H1 (cell line): ENCODE measurements at regions not wholly inside any gene's neighbourhood (a gene's known extent, or its start where the extent isn't known, plus 50 kb on each side); places are given as distances from the start of the nearest gene placed in this dataset.
A peak's percentile ranks its signal among the peaks of the same experiment; 100 is the strongest.

Experiments used
- CBX5 ChIP-seq: fragments of 300-800, 300-1000 bp; sonication (generic); IDR thresholded peaks from 2 replicates; pipeline ENCODE4 v1.7.1; 2016; ENCODE audit warnings: antibody characterized with exemption, low read length, low read depth
- KDM1A ChIP-seq: fragments of 200-600, 300-600 bp; sonication (generic); IDR thresholded peaks from 2 replicates; pipeline ENCODE4 v1.7.1; 2016; ENCODE audit warnings: mild to moderate bottlenecking, low read length, borderline replicate concordance
- SP1 ChIP-seq: IDR thresholded peaks from 2 replicates; pipeline ENCODE4 v1.6.1; 2011; ENCODE audit warnings: low read depth, low read length
- SRF ChIP-seq: IDR thresholded peaks from 2 replicates; pipeline ENCODE4 v1.6.1; 2011; ENCODE audit warnings: mild to moderate bottlenecking, low read depth, low read length, moderate library complexity
- TF ChIP-seq, protein P1 (sequence below): fragments of 300-600 bp; sonication (generic); IDR thresholded peaks from 2 replicates; pipeline ENCODE4 v1.7.1; 2012; ENCODE audit warnings: low read length, moderate library complexity, mild to moderate bottlenecking, inconsistent platforms; ENCODE audit not compliant: insufficient replicate concordance
- TF ChIP-seq, protein P2 (sequence below): IDR thresholded peaks from 2 replicates; pipeline ENCODE4 v1.6.1; 2012; ENCODE audit warnings: low read length, inconsistent platforms

DNA sequence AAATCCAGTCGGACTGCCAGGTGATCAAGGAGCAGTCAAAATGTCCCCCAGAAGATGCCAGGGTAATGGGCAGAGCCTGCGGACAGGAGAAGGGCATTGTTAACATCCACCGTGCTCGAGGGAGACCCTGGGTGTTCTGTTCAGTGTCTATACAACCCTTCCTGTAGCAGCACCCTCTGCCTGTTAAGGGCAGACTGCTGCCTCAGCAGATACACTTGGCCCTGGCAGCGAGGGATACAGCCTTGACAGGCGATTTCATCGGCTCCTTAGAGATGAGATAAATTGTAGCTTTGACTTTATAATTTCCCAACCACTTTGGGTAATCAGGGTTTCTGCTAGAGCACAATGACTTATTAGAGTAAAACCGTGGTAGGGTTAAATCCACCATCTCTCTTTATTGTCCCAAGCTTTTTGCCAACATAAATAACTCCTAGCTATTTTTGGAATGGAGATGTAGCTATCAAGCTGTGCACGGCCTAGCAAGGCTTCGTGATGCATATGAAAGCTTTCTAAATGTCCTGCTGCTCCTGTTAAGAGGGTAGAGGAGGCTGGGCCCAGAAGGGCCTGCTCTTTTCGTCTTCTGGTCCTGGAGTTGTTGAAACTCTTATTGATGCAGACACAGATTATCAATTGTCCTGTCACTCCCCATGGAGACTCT is 195.9 kb downstream of the CPEB2 start (continued):
- TF ChIP-seq, protein P1, sequence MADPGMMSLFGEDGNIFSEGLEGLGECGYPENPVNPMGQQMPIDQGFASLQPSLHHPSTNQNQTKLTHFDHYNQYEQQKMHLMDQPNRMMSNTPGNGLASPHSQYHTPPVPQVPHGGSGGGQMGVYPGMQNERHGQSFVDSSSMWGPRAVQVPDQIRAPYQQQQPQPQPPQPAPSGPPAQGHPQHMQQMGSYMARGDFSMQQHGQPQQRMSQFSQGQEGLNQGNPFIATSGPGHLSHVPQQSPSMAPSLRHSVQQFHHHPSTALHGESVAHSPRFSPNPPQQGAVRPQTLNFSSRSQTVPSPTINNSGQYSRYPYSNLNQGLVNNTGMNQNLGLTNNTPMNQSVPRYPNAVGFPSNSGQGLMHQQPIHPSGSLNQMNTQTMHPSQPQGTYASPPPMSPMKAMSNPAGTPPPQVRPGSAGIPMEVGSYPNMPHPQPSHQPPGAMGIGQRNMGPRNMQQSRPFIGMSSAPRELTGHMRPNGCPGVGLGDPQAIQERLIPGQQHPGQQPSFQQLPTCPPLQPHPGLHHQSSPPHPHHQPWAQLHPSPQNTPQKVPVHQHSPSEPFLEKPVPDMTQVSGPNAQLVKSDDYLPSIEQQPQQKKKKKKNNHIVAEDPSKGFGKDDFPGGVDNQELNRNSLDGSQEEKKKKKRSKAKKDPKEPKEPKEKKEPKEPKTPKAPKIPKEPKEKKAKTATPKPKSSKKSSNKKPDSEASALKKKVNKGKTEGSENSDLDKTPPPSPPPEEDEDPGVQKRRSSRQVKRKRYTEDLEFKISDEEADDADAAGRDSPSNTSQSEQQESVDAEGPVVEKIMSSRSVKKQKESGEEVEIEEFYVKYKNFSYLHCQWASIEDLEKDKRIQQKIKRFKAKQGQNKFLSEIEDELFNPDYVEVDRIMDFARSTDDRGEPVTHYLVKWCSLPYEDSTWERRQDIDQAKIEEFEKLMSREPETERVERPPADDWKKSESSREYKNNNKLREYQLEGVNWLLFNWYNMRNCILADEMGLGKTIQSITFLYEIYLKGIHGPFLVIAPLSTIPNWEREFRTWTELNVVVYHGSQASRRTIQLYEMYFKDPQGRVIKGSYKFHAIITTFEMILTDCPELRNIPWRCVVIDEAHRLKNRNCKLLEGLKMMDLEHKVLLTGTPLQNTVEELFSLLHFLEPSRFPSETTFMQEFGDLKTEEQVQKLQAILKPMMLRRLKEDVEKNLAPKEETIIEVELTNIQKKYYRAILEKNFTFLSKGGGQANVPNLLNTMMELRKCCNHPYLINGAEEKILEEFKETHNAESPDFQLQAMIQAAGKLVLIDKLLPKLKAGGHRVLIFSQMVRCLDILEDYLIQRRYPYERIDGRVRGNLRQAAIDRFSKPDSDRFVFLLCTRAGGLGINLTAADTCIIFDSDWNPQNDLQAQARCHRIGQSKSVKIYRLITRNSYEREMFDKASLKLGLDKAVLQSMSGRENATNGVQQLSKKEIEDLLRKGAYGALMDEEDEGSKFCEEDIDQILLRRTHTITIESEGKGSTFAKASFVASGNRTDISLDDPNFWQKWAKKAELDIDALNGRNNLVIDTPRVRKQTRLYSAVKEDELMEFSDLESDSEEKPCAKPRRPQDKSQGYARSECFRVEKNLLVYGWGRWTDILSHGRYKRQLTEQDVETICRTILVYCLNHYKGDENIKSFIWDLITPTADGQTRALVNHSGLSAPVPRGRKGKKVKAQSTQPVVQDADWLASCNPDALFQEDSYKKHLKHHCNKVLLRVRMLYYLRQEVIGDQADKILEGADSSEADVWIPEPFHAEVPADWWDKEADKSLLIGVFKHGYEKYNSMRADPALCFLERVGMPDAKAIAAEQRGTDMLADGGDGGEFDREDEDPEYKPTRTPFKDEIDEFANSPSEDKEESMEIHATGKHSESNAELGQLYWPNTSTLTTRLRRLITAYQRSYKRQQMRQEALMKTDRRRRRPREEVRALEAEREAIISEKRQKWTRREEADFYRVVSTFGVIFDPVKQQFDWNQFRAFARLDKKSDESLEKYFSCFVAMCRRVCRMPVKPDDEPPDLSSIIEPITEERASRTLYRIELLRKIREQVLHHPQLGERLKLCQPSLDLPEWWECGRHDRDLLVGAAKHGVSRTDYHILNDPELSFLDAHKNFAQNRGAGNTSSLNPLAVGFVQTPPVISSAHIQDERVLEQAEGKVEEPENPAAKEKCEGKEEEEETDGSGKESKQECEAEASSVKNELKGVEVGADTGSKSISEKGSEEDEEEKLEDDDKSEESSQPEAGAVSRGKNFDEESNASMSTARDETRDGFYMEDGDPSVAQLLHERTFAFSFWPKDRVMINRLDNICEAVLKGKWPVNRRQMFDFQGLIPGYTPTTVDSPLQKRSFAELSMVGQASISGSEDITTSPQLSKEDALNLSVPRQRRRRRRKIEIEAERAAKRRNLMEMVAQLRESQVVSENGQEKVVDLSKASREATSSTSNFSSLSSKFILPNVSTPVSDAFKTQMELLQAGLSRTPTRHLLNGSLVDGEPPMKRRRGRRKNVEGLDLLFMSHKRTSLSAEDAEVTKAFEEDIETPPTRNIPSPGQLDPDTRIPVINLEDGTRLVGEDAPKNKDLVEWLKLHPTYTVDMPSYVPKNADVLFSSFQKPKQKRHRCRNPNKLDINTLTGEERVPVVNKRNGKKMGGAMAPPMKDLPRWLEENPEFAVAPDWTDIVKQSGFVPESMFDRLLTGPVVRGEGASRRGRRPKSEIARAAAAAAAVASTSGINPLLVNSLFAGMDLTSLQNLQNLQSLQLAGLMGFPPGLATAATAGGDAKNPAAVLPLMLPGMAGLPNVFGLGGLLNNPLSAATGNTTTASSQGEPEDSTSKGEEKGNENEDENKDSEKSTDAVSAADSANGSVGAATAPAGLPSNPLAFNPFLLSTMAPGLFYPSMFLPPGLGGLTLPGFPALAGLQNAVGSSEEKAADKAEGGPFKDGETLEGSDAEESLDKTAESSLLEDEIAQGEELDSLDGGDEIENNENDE = no peak
- TF ChIP-seq, protein P2, sequence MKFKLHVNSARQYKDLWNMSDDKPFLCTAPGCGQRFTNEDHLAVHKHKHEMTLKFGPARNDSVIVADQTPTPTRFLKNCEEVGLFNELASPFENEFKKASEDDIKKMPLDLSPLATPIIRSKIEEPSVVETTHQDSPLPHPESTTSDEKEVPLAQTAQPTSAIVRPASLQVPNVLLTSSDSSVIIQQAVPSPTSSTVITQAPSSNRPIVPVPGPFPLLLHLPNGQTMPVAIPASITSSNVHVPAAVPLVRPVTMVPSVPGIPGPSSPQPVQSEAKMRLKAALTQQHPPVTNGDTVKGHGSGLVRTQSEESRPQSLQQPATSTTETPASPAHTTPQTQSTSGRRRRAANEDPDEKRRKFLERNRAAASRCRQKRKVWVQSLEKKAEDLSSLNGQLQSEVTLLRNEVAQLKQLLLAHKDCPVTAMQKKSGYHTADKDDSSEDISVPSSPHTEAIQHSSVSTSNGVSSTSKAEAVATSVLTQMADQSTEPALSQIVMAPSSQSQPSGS = no peak
- TF ChIP-seq SRF (no peak), CBX5 (no peak), SP1 (0 out of 2 replicates have a peak, but pooled peaks have one; percentile 36), KDM1A (no peak)
